Hepatocyte (in vitro differentiated cells): ENCODE measurements at regions not wholly inside any gene's neighbourhood (a gene's known extent, or its start where the extent isn't known, plus 50 kb on each side); places are given as distances from the start of the nearest gene placed in this dataset.

Source experiments
- EZH2 ChIP-seq: fragments of 200-600 bp; sonication (generic); IDR thresholded peaks from 2 replicates; pipeline ENCODE4 v1.6.1; 2016; ENCODE audit warnings: antibody characterized with exemption, mild to moderate bottlenecking, borderline replicate concordance
- TF ChIP-seq, protein P1 (sequence below): fragments of 200-600 bp; sonication (generic); IDR thresholded peaks from 2 replicates; pipeline ENCODE4 v1.5.1; 2016; ENCODE audit warnings: antibody characterized with exemption, mild to moderate bottlenecking; ENCODE audit not compliant: poor library complexity

GRCh38 chr16:80029761-80030481 is 429.4 kb upstream of the MAF start:
- TF ChIP-seq, protein P1, sequence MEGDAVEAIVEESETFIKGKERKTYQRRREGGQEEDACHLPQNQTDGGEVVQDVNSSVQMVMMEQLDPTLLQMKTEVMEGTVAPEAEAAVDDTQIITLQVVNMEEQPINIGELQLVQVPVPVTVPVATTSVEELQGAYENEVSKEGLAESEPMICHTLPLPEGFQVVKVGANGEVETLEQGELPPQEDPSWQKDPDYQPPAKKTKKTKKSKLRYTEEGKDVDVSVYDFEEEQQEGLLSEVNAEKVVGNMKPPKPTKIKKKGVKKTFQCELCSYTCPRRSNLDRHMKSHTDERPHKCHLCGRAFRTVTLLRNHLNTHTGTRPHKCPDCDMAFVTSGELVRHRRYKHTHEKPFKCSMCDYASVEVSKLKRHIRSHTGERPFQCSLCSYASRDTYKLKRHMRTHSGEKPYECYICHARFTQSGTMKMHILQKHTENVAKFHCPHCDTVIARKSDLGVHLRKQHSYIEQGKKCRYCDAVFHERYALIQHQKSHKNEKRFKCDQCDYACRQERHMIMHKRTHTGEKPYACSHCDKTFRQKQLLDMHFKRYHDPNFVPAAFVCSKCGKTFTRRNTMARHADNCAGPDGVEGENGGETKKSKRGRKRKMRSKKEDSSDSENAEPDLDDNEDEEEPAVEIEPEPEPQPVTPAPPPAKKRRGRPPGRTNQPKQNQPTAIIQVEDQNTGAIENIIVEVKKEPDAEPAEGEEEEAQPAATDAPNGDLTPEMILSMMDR = no peak
- no peak for TF ChIP-seq EZH2
